ENCODE measurements at regions not wholly inside any gene's neighbourhood (a gene's known extent, or its start where the extent isn't known, plus 50 kb on each side); places are given as distances from the start of the nearest gene placed in this dataset.

DNA sequence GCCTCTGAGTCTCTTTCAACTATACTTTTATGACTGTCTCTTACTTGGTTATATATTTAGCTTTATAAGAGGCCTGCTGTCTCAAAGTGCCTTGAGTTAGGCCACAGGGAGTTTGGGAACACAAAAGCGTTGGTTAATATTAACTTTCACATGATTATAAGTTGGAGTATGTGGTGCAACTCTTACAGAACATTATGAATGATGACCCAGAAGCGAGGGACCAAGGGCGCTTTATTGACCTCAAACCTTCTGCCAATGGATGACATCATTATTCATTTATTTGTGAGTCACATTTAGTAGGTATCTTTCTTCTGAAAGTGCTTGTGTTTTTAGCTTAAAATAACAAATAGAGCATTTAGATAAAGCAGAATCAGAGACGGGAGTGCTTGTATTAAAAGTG, 298.0 kb upstream of the ZC3H12C start:
- Histone ChIP-seq H3K27ac (no peak overlapping the region), H3K9me3 (no peaks in the 10 kb centered on the region), H3K27me3 (ENCODE audit: insufficient read depth in 3 of 3, low read length in 2 of 3) (no peaks in the 10 kb centered on the region), H3K36me3 (ENCODE audit: insufficient read depth in 1 of 2, low read depth in 1 of 2) (no peaks in the 10 kb centered on the region), H3K4me3 (no peak overlapping the region), H3K4me1 (no peaks in the 10 kb centered on the region)
- intact Hi-C loops (cut with DNase I): no loop called here
- WGBS, 3 donors: 61 to 73% (median 66%) methylated on average over 4 of the region's 4 CpGs
- DNase-seq: no peak
- TF ChIP-seq, protein P1, sequence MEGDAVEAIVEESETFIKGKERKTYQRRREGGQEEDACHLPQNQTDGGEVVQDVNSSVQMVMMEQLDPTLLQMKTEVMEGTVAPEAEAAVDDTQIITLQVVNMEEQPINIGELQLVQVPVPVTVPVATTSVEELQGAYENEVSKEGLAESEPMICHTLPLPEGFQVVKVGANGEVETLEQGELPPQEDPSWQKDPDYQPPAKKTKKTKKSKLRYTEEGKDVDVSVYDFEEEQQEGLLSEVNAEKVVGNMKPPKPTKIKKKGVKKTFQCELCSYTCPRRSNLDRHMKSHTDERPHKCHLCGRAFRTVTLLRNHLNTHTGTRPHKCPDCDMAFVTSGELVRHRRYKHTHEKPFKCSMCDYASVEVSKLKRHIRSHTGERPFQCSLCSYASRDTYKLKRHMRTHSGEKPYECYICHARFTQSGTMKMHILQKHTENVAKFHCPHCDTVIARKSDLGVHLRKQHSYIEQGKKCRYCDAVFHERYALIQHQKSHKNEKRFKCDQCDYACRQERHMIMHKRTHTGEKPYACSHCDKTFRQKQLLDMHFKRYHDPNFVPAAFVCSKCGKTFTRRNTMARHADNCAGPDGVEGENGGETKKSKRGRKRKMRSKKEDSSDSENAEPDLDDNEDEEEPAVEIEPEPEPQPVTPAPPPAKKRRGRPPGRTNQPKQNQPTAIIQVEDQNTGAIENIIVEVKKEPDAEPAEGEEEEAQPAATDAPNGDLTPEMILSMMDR (IDR thresholded peaks at IDR 0.05): no peak
- no peak for ATAC-seq

DNA sequence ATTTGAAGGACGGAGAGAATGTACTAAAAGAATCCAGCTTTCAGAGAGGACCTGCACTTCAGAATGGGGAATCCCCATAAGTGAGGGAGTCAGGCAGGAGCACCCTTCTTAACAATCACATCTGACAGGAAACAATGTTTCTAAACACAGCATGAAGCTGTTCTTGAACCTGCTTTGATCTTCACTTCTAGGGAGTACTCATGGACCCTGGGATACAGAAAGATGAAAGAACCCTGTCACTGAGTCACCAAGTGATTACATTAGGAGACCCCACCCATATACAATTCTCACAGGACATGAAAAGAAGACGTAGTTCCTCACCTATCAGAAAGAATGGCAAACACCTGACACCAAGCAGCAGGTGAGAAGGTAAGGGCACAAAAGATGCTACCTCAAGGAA, 296.9 kb upstream of the ZC3H12C start:
- DNase-seq (no peak), ATAC-seq (no peak)
- H3K4me1 ChIP-seq: no peaks in the 10 kb centered on the region
- H3K27me3 ChIP-seq (ENCODE audit: insufficient read depth in 3 of 3, low read length in 2 of 3): no peaks in the 10 kb centered on the region
- no peak overlapping the region for H3K27ac ChIP-seq
- no peaks in the 10 kb centered on the region for H3K36me3 ChIP-seq (ENCODE audit: insufficient read depth in 1 of 2, low read depth in 1 of 2)
- WGBS, 3 donors: 63 to 90% (median 77%) methylated on average over 2 of the region's 2 CpGs
- no peaks in the 10 kb centered on the region for H3K9me3 ChIP-seq
- TF ChIP-seq, protein P1 (IDR thresholded peaks at IDR 0.05): no peak
- intact Hi-C loops (cut with DNase I): no loop called here
- no peak overlapping the region for H3K4me3 ChIP-seq

DNA sequence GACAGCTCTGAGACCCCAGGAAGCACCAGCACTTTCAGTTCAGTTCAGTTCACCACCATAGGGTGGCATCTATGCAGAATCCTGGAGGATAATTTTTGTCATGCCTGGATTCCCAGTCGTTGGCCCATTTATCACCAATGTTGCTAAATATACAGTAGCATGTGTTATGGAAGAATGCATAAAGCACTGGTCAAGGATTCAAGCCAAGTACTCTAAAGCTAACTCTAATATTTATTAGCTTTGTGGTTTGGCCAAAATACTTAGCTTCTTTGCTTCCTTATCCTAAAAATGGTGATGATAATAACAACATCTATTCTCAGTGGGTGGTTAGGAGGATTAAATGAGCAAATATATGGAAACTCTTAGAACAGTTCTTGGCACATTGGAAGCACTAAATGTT, 294.7 kb upstream of the ZC3H12C start:
- DNase-seq: no peak

DNA sequence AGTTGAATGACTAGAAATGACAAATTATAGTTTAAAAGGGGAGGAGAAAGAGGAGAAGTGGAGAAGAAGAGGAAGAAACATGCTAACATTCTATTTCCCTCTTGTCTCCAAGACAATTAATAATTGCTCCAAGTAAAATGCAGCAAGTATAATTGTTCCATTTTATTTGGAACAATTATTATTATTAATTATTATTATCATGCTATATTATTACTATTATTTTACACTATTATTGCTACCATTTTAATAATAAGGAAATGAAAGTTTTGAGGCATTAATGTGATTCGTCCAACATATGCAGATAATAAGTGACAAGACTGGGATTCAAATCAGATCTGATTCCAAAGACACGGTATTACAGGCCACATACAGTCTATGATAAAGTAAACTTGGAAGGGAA, 293.6 kb upstream of the ZC3H12C start:
- no peaks in the 10 kb centered on the region for H3K27me3 ChIP-seq (ENCODE audit: insufficient read depth in 3 of 3, low read length in 2 of 3)
- TF ChIP-seq, protein P1 (IDR thresholded peaks at IDR 0.05): no peak
- no peaks in the 10 kb centered on the region for H3K36me3 ChIP-seq (ENCODE audit: insufficient read depth in 1 of 2, low read depth in 1 of 2)
- no peak overlapping the region for H3K4me3 ChIP-seq
- 80 to 83% (median 80%) methylated on average over 2 of the region's 2 CpGs for WGBS, 3 donors
- intact Hi-C loops (cut with DNase I): no loop called here
- ATAC-seq (no peak), DNase-seq (no peak)
- H3K9me3 ChIP-seq: no peaks in the 10 kb centered on the region
- H3K27ac ChIP-seq: no peak overlapping the region
- no peaks in the 10 kb centered on the region for H3K4me1 ChIP-seq

More for the DNA sequence above, 294.7 kb upstream of the ZC3H12C start:
- TF ChIP-seq, protein P1 (IDR thresholded peaks at IDR 0.05): no peak
- intact Hi-C loops (cut with DNase I): no loop called here
- 32 to 46% (median 43%) methylated on average over 1 of the region's 1 CpG for WGBS, 3 donors
- H3K9me3 ChIP-seq: no peaks in the 10 kb centered on the region
- H3K4me3 ChIP-seq: no peak overlapping the region
- H3K4me1 ChIP-seq: no peaks in the 10 kb centered on the region
- no peak overlapping the region for H3K27ac ChIP-seq
- ATAC-seq: no peak
- H3K27me3 ChIP-seq (ENCODE audit: insufficient read depth in 3 of 3, low read length in 2 of 3): no peaks in the 10 kb centered on the region
- H3K36me3 ChIP-seq (ENCODE audit: insufficient read depth in 1 of 2, low read depth in 1 of 2): no peaks in the 10 kb centered on the region

DNA sequence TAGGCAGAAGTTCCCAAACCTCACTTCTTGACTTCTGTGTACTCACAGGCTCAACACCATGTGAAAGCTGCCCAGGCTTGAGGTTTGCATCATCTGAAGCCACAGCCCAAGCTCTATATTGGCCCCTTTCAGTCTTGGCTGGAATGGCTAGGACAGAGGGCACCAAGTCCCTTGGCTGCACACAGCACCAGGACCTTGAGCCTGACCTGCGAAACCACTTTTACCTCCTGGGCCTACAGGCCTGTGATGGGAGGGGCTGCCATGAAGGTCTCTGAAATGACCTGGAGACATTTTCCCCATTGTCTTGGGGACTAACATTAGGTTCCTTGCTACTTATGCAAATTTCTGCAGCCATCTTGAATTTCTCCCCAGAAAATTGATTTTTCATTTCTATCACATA, 288.3 kb upstream of the ZC3H12C start:
- Histone ChIP-seq H3K4me1 (no peaks in the 10 kb centered on the region), H3K27me3 (ENCODE audit: insufficient read depth in 3 of 3, low read length in 2 of 3) (no peaks in the 10 kb centered on the region), H3K36me3 (ENCODE audit: insufficient read depth in 1 of 2, low read depth in 1 of 2) (no peaks in the 10 kb centered on the region), H3K9me3 (no peaks in the 10 kb centered on the region), H3K4me3 (no peak overlapping the region), H3K27ac (no peak overlapping the region)
- intact Hi-C loops (cut with DNase I): no loop called here
- TF ChIP-seq, protein P1 (IDR thresholded peaks at IDR 0.05): no peak
- 93 to 100% (median 100%) methylated on average over 1 of the region's 1 CpG for WGBS, 3 donors
- DNase-seq (no peak), ATAC-seq (no peak)

Data from psoas muscle (tissue), 7 donors.